Activated CD4-positive, alpha-beta T cell treated with anti-CD3 and anti-CD28 coated beads, Interleukin-2, Interleukin-6, amounts not matched to agents 100 ng/mL and 50 ng/mL, durations not matched to agents 16 hours and 8 hours (primary cell): ENCODE measurements at regions not wholly inside any gene's neighbourhood (a gene's known extent, or its start where the extent isn't known, plus 50 kb on each side); places are given as distances from the start of the nearest gene placed in this dataset.

Source experiments
- DNase-seq: peaks from one replicate; pipeline ENCODE4 v3.0.0-alpha.2; 2020

GRCh38 chr4:13851085-13851940, 223.8 kb upstream of the BOD1L1 start:
- DNase-seq, result no peak

- DNase-seq, result no peak
Observed at GRCh38 chr4:13852411-13852810, 224.9 kb upstream of the BOD1L1 start.

GRCh38 chr4:13856387-13856786, 228.9 kb upstream of the BOD1L1 start:
- no peak for DNase-seq

GRCh38 chr4:13857397-13857796, 229.9 kb upstream of the BOD1L1 start:
- no peak for DNase-seq

- DNase-seq, result no peak
Observed at GRCh38 chr4:13857800-13858199, 230.3 kb upstream of the BOD1L1 start.

GRCh38 chr4:13859423-13859822, 231.9 kb upstream of the BOD1L1 start:
- no peak for DNase-seq

GRCh38 chr4:13860126-13860525, 232.6 kb upstream of the BOD1L1 start:
- no peak for DNase-seq

GRCh38 chr4:13865871-13866669, 238.5 kb upstream of the BOD1L1 start:
- DNase-seq, result no peak

GRCh38 chr4:13866881-13867280, 239.4 kb upstream of the BOD1L1 start:
- DNase-seq, result no peak

GRCh38 chr4:13872155-13872554, 244.6 kb upstream of the BOD1L1 start:
- DNase-seq, result no peak

GRCh38 chr4:13872955-13873354, 245.4 kb upstream of the BOD1L1 start:
- DNase-seq, result no peak

- DNase-seq, result no peak
Observed at GRCh38 chr4:13875181-13875580, 247.7 kb upstream of the BOD1L1 start.

GRCh38 chr4:13876131-13876530, 248.6 kb upstream of the BOD1L1 start:
- DNase-seq, result no peak

- no peak for DNase-seq
Observed at GRCh38 chr4:13876940-13877339, 249.4 kb upstream of the BOD1L1 start.

GRCh38 chr4:13877626-13878025, 250.1 kb upstream of the BOD1L1 start:
- DNase-seq, result no peak

GRCh38 chr4:13881892-13882291, 254.4 kb upstream of the BOD1L1 start:
- no peak for DNase-seq

- no peak for DNase-seq
Observed at GRCh38 chr4:13887010-13887409, 259.5 kb upstream of the BOD1L1 start.

GRCh38 chr4:13888112-13888511, 260.6 kb upstream of the BOD1L1 start:
- DNase-seq, result no peak

- DNase-seq, result no peak
Observed at GRCh38 chr4:13891544-13891939, 264.0 kb upstream of the BOD1L1 start.

- no peak for DNase-seq
Observed at GRCh38 chr4:13892739-13893105, 265.2 kb upstream of the BOD1L1 start.

GRCh38 chr4:13893211-13893610, 265.7 kb upstream of the BOD1L1 start:
- no peak for DNase-seq

- DNase-seq, result no peak
Observed at GRCh38 chr4:13893987-13894386, 266.5 kb upstream of the BOD1L1 start.

- DNase-seq, result no peak
Observed at GRCh38 chr4:13900780-13901179, 273.3 kb upstream of the BOD1L1 start.

- DNase-seq, result no peak
Observed at GRCh38 chr4:13902146-13902545, 274.6 kb upstream of the BOD1L1 start.
